HL-60 (cell line): ENCODE measurements at regions not wholly inside any gene's neighbourhood (a gene's known extent, or its start where the extent isn't known, plus 50 kb on each side); places are given as distances from the start of the nearest gene placed in this dataset.

ENCODE experiments used
- CTCF ChIP-seq: IDR thresholded peaks from one replicate; pipeline ENCODE4 v1.5.1; 2011; ENCODE audit warnings: low read length, control low read depth, inconsistent platforms; ENCODE audit not compliant: insufficient read depth
- TF ChIP-seq, protein P1 (sequence below): IDR thresholded peaks from 2 replicates; pipeline ENCODE4 v1.6.1; 2012; ENCODE audit warnings: low read depth; ENCODE audit not compliant: insufficient replicate concordance

- TF ChIP-seq CTCF, result no peak
- TF ChIP-seq, protein P1, sequence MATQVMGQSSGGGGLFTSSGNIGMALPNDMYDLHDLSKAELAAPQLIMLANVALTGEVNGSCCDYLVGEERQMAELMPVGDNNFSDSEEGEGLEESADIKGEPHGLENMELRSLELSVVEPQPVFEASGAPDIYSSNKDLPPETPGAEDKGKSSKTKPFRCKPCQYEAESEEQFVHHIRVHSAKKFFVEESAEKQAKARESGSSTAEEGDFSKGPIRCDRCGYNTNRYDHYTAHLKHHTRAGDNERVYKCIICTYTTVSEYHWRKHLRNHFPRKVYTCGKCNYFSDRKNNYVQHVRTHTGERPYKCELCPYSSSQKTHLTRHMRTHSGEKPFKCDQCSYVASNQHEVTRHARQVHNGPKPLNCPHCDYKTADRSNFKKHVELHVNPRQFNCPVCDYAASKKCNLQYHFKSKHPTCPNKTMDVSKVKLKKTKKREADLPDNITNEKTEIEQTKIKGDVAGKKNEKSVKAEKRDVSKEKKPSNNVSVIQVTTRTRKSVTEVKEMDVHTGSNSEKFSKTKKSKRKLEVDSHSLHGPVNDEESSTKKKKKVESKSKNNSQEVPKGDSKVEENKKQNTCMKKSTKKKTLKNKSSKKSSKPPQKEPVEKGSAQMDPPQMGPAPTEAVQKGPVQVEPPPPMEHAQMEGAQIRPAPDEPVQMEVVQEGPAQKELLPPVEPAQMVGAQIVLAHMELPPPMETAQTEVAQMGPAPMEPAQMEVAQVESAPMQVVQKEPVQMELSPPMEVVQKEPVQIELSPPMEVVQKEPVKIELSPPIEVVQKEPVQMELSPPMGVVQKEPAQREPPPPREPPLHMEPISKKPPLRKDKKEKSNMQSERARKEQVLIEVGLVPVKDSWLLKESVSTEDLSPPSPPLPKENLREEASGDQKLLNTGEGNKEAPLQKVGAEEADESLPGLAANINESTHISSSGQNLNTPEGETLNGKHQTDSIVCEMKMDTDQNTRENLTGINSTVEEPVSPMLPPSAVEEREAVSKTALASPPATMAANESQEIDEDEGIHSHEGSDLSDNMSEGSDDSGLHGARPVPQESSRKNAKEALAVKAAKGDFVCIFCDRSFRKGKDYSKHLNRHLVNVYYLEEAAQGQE, result no peak
Measured at GRCh38 chr13:50438351-50438750, 405.1 kb downstream of the DLEU7 start.
